RWPE2 (cell line): ENCODE measurements at regions not wholly inside any gene's neighbourhood (a gene's known extent, or its start where the extent isn't known, plus 50 kb on each side); places are given as distances from the start of the nearest gene placed in this dataset.

Source experiments
- ATAC-seq: fragments of 200-7000 bp; cut with Tn5 transposase; 3 replicates; pipeline ENCODE4 v1.9.1; 2021; ENCODE audit warnings: low read depth
- DNase-seq: peaks from one replicate; pipeline ENCODE4 v3.0.0-alpha.2; 2020; ENCODE audit warnings: low spot score
- H3K27ac ChIP-seq: fragments of 450-650 bp; 2 replicates; pipeline ENCODE4 v1.5.1; 2017; ENCODE audit warnings: mild to moderate bottlenecking; ENCODE audit not compliant: poor library complexity, severe bottlenecking
- H3K27me3 ChIP-seq: fragments of 250-450 bp; sonication (Bioruptor Pico); 2 replicates; pipeline ENCODE4 v1.5.1; 2021; ENCODE audit warnings: mild to moderate bottlenecking, moderate library complexity; ENCODE audit not compliant: insufficient read depth, poor library complexity, severe bottlenecking
- H3K36me3 ChIP-seq: fragments of 250-450 bp; sonication (Bioruptor Pico); 2 replicates; pipeline ENCODE4 v1.5.1; 2020; ENCODE audit warnings: low read depth, mild to moderate bottlenecking, moderate library complexity
- H3K4me1 ChIP-seq: fragments of 250-450 bp; sonication (Bioruptor Pico); 2 replicates; pipeline ENCODE4 v1.5.1; 2021; ENCODE audit warnings: mild to moderate bottlenecking, moderate library complexity; ENCODE audit not compliant: insufficient read depth, poor library complexity, severe bottlenecking
- H3K4me3 ChIP-seq: fragments of 250-450 bp; sonication (Bioruptor Pico); 2 replicates; pipeline ENCODE4 v1.5.1; 2021; ENCODE audit warnings: mild to moderate bottlenecking, moderate library complexity; ENCODE audit not compliant: severe bottlenecking
- H3K9me3 ChIP-seq: fragments of 250-450 bp; sonication (Bioruptor Pico); 2 replicates; pipeline ENCODE4 v1.5.1; 2021; ENCODE audit warnings: mild to moderate bottlenecking, moderate library complexity; ENCODE audit not compliant: severe bottlenecking
- CTCF ChIP-seq: fragments of 450-650 bp; IDR thresholded peaks from one replicate; pipeline ENCODE4 v1.5.1; 2017; ENCODE audit warnings: mild to moderate bottlenecking, moderate library complexity; ENCODE audit not compliant: poor library complexity, severe bottlenecking

- TF ChIP-seq CTCF: no peak
- Histone ChIP-seq H3K36me3 (no peaks in the 10 kb centered on the region), H3K4me3 (no peak overlapping the region), H3K9me3 (no peaks in the 10 kb centered on the region), H3K27ac (peak overlapping the region; percentile 78), H3K27me3 (no peaks in the 10 kb centered on the region), H3K4me1 (peaks cover 53% of the 10 kb centered on the region)
- peak; percentile 59 for ATAC-seq
- DNase-seq: no peak
Observed at GRCh38 chr3:69462022-69462825, 76.3 kb upstream of the FRMD4B start.

- TF ChIP-seq CTCF: no peak
- Histone ChIP-seq H3K4me3 (no peak overlapping the region), H3K27me3 (no peaks in the 10 kb centered on the region), H3K4me1 (peaks cover 53% of the 10 kb centered on the region), H3K9me3 (no peaks in the 10 kb centered on the region), H3K27ac (peak overlapping the region; percentile 78), H3K36me3 (no peaks in the 10 kb centered on the region)
- DNase-seq (no peak), ATAC-seq (no peak)
Observed at GRCh38 chr3:69460034-69460433, 74.1 kb upstream of the FRMD4B start.

GRCh38 chr3:69458803-69459365, 73.0 kb upstream of the FRMD4B start:
- H3K9me3 ChIP-seq: no peaks in the 10 kb centered on the region

GRCh38 chr3:69456631-69457030, 70.7 kb upstream of the FRMD4B start:
- H3K27me3 ChIP-seq: no peaks in the 10 kb centered on the region
- TF ChIP-seq CTCF: no peak
- H3K9me3 ChIP-seq: no peaks in the 10 kb centered on the region
- no peaks in the 10 kb centered on the region for H3K36me3 ChIP-seq
- H3K4me1 ChIP-seq: peaks cover 25% of the 10 kb centered on the region
- ATAC-seq (no peak), DNase-seq (no peak)
- H3K27ac ChIP-seq: no peak overlapping the region
- H3K4me3 ChIP-seq: no peak overlapping the region

More at GRCh38 chr3:69458803-69459365, 73.0 kb upstream of the FRMD4B start:
- Histone ChIP-seq H3K4me3 (no peak overlapping the region), H3K36me3 (no peaks in the 10 kb centered on the region), H3K4me1 (peaks cover 46% of the 10 kb centered on the region), H3K27me3 (no peaks in the 10 kb centered on the region), H3K27ac (peak overlapping the region; percentile 78)
- no peak for TF ChIP-seq CTCF
- ATAC-seq (peak; percentile 63), DNase-seq (no peak)
